Mesenchymal stem cell (in vitro differentiated cells and primary cell): ENCODE measurements at regions not wholly inside any gene's neighbourhood (a gene's known extent, or its start where the extent isn't known, plus 50 kb on each side); places are given as distances from the start of the nearest gene placed in this dataset.

Experiments used
- DNase-seq: peaks from one replicate; pipeline ENCODE4 v3.0.0-alpha.2; 2013
- H2AFZ ChIP-seq: one replicate; pipeline ENCODE4 v1.6.1; 2013; ENCODE audit warnings: low read depth, mild to moderate bottlenecking, control low read depth, inconsistent platforms, low read length, moderate library complexity
- H2AK5ac ChIP-seq: 2 replicates; pipeline ENCODE4 v1.6.1; 2013; ENCODE audit warnings: low read length, moderate library complexity, mild to moderate bottlenecking, inconsistent platforms; ENCODE audit not compliant: severe bottlenecking
- H2BK120ac ChIP-seq: one replicate; pipeline ENCODE4 v1.6.1; 2013; ENCODE audit warnings: low read depth, mild to moderate bottlenecking, inconsistent platforms, low read length, moderate library complexity
- H2BK12ac ChIP-seq, 2 experiments: one replicate each; pipeline ENCODE4 v1.6.1; 2013; ENCODE audit warnings: inconsistent platforms in 2 of 2, low read length in 2 of 2, mild to moderate bottlenecking in 2 of 2, moderate library complexity in 2 of 2, control low read depth in 1 of 2
- H2BK15ac ChIP-seq: one replicate; pipeline ENCODE4 v1.6.1; 2013; ENCODE audit warnings: mild to moderate bottlenecking, low read depth, inconsistent platforms; ENCODE audit not compliant: poor library complexity, severe bottlenecking
- H2BK5ac ChIP-seq: 2 replicates; pipeline ENCODE4 v1.6.1; 2013; ENCODE audit warnings: low read depth, mild to moderate bottlenecking, low read length, control low read depth, inconsistent platforms; ENCODE audit not compliant: poor library complexity, severe bottlenecking
- H3K14ac ChIP-seq, 2 experiments: one replicate each; pipeline ENCODE4 v1.6.1; 2013; ENCODE audit warnings: inconsistent platforms in 2 of 2, low read length in 2 of 2, control low read depth in 1 of 2, mild to moderate bottlenecking in 1 of 2, moderate library complexity in 1 of 2
- H3K18ac ChIP-seq, 2 experiments: one replicate each; pipeline ENCODE4 v1.6.1; 2013; ENCODE audit warnings: inconsistent platforms in 2 of 2, low read length in 2 of 2, control low read depth in 1 of 2, low read depth in 1 of 2, mild to moderate bottlenecking in 1 of 2
- H3K23ac ChIP-seq, 2 experiments: one replicate each; pipeline ENCODE4 v1.6.1; 2013; ENCODE audit warnings: inconsistent platforms in 2 of 2, low read length in 2 of 2, mild to moderate bottlenecking in 2 of 2, moderate library complexity in 2 of 2, control low read depth in 1 of 2
- H3K27ac ChIP-seq: 2 replicates; pipeline ENCODE4 v1.5.1; 2013; ENCODE audit warnings: mild to moderate bottlenecking, moderate library complexity, low read length, control low read depth, inconsistent platforms; ENCODE audit not compliant: poor library complexity, severe bottlenecking
- H3K27me3 ChIP-seq, 2 experiments: 2 replicates each; pipeline versions ENCODE4 v1.6.1 to v1.7.0; 2013; ENCODE audit warnings: low read length in 2 of 2, mild to moderate bottlenecking in 2 of 2, moderate library complexity in 2 of 2, control low read depth in 1 of 2, inconsistent platforms in 1 of 2; ENCODE audit not compliant: control insufficient read depth in 1 of 2, insufficient read depth in 1 of 2
- H3K36me3 ChIP-seq, 2 experiments: 2 replicates each; pipeline versions ENCODE4 v1.6.1 to v1.7.0; 2013; ENCODE audit warnings: low read length in 2 of 2, control low read depth in 1 of 2, inconsistent platforms in 1 of 2, low read depth in 1 of 2, mild to moderate bottlenecking in 1 of 2; ENCODE audit not compliant: insufficient read depth in 2 of 2, control insufficient read depth in 1 of 2
- H3K4ac ChIP-seq, 2 experiments: one replicate each; pipeline ENCODE4 v1.6.1; 2013; ENCODE audit warnings: inconsistent platforms in 2 of 2, low read length in 2 of 2, mild to moderate bottlenecking in 2 of 2, moderate library complexity in 2 of 2, control low read depth in 1 of 2, low read depth in 1 of 2
- H3K4me1 ChIP-seq: 2 replicates; pipeline ENCODE4 v1.6.1; 2013; ENCODE audit warnings: low read depth, low read length, control low read depth; ENCODE audit not compliant: control insufficient read depth, insufficient read depth
- H3K4me2 ChIP-seq: 2 replicates; pipeline ENCODE4 v1.6.1; 2013; ENCODE audit warnings: low read length, mild to moderate bottlenecking, inconsistent platforms; ENCODE audit not compliant: poor library complexity, severe bottlenecking
- H3K4me3 ChIP-seq, 2 experiments: 2 replicates each; pipeline versions ENCODE4 v1.5.1 to v1.7.0; 2013; ENCODE audit warnings: low read length in 2 of 2, mild to moderate bottlenecking in 2 of 2, control low read depth in 1 of 2, low read depth in 1 of 2; ENCODE audit not compliant: insufficient read depth in 1 of 2
- H3K79me1 ChIP-seq: replicated peaks from 2 replicates; pipeline ENCODE4 v1.6.1; 2013; ENCODE audit warnings: mild to moderate bottlenecking, control low read depth, low read length, inconsistent platforms; ENCODE audit not compliant: poor library complexity, severe bottlenecking
- H3K9ac ChIP-seq: 2 replicates; pipeline ENCODE4 v1.7.0; 2013; ENCODE audit warnings: mild to moderate bottlenecking, low read length, moderate library complexity
- H3K9me3 ChIP-seq: 2 replicates; pipeline ENCODE4 v1.7.0; 2013; ENCODE audit warnings: mild to moderate bottlenecking, low read length; ENCODE audit not compliant: control insufficient read depth
- H4K8ac ChIP-seq: one replicate; pipeline ENCODE4 v1.6.1; 2013; ENCODE audit warnings: inconsistent platforms, mild to moderate bottlenecking, low read length, moderate library complexity
- H4K91ac ChIP-seq: one replicate; pipeline ENCODE4 v1.6.1; 2013; ENCODE audit warnings: mild to moderate bottlenecking, low read length, inconsistent platforms
- whole genome bisulfite sequencing: methylation state at CpG from one replicate; pipeline ENCODE4 v1.1.7; 2013; ENCODE audit warnings: mixed read lengths; 5-methylcytosine and 5-hydroxymethylcytosine counted together

DNA sequence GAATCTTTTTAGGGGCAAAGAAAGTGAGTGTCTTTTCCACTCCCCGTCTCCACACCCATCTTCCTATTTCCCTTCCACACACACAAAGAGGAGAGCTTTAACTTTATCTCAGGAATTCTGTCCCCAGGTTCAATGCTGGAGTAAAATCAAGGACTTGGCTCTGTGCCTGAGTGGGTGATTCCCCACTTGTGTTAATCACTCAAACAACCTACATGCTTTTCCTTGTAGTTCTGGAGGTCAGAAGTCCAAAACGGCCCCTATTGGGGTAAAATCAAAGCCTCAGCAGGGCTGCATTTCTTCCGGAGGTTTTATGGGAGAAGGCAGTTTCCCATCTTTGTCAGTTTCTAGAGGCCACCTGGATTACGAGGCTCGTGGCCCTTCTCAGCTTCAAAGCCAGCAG, 422.3 kb upstream of the RBFOX1 start:
- H3K27me3 ChIP-seq = no peaks in the 10 kb centered on the region
- H3K27ac ChIP-seq = no peak overlapping the region
- no peak overlapping the region for H3K4ac ChIP-seq
- H2BK12ac ChIP-seq = no peak overlapping the region
- H3K4me3 ChIP-seq = no peak overlapping the region
- H2AK5ac ChIP-seq = no peak overlapping the region
- peaks cover 5% of the 10 kb centered on the region for H3K9me3 ChIP-seq
- 53% methylated on average over 5 of the region's 5 CpGs for WGBS
- H3K9ac ChIP-seq = no peak overlapping the region
- H3K23ac ChIP-seq = no peak overlapping the region
- no peaks in the 10 kb centered on the region for H3K36me3 ChIP-seq
- no peak for DNase-seq
- H4K91ac ChIP-seq = no peak overlapping the region
- no peak overlapping the region for H2BK5ac ChIP-seq
- no peak overlapping the region for H2AFZ ChIP-seq
- no peak overlapping the region for H4K8ac ChIP-seq
- no peak overlapping the region for H3K4me2 ChIP-seq
- H2BK15ac ChIP-seq = no peak overlapping the region
- H3K18ac ChIP-seq = no peak overlapping the region
- H3K4me1 ChIP-seq = no peaks in the 10 kb centered on the region
- no peak overlapping the region for H2BK120ac ChIP-seq
- no peak overlapping the region for H3K14ac ChIP-seq
- no peaks in the 10 kb centered on the region for H3K79me1 ChIP-seq

DNA sequence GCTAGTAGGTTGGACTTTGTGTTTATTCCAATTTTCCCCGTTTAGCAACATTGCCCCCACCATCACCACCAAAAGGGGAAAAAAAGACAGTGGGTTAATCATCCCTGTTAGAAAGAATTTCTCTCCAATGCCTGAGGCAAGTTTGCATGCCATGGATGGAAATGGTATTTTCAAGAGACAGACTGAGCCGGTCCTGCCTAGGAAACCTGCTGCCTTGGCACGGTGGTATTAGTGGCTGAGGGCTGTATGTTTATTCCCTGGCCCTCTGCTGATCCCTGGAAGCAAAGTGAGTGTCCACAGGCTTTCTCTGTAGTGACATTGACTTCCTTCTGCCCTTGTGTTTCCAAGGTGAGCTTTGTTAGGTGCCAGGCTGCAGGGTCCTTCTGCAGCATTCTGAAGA, 427.0 kb upstream of the RBFOX1 start:
- Histone ChIP-seq H4K91ac (no peak overlapping the region), H3K23ac (no peak overlapping the region), H3K27me3 (no peaks in the 10 kb centered on the region), H4K8ac (no peak overlapping the region), H2BK120ac (no peak overlapping the region), H3K4ac (no peak overlapping the region), H3K27ac (no peak overlapping the region), H2AFZ (no peak overlapping the region), H2BK12ac (no peak overlapping the region), H2BK15ac (no peak overlapping the region), H3K36me3 (no peaks in the 10 kb centered on the region), H3K4me3 (no peak overlapping the region), H3K4me2 (no peak overlapping the region), H3K4me1 (no peaks in the 10 kb centered on the region), H3K14ac (no peak overlapping the region), H3K9ac (no peak overlapping the region), H3K9me3 (peaks cover 5% of the 10 kb centered on the region), H3K18ac (no peak overlapping the region), H3K79me1 (no peaks in the 10 kb centered on the region), H2AK5ac (no peak overlapping the region), H2BK5ac (no peak overlapping the region)
- no peak for DNase-seq
- 58% methylated on average over 2 of the region's 3 CpGs for WGBS

GRCh38 chr16:6903671-6904070, 429.0 kb upstream of the RBFOX1 start:
- H3K4me1 ChIP-seq = no peaks in the 10 kb centered on the region
- H3K27me3 ChIP-seq = no peaks in the 10 kb centered on the region
- H2BK12ac ChIP-seq = no peak overlapping the region
- H4K8ac ChIP-seq = no peak overlapping the region
- no peak overlapping the region for H3K14ac ChIP-seq
- no peak overlapping the region for H3K4me2 ChIP-seq
- H3K27ac ChIP-seq = no peak overlapping the region
- peaks cover 12% of the 10 kb centered on the region for H3K9me3 ChIP-seq
- WGBS = 51% methylated on average over 5 of the region's 5 CpGs
- no peaks in the 10 kb centered on the region for H3K36me3 ChIP-seq
- H3K9ac ChIP-seq = no peak overlapping the region
- no peak overlapping the region for H3K18ac ChIP-seq
- H3K79me1 ChIP-seq = no peaks in the 10 kb centered on the region
- no peak overlapping the region for H2AFZ ChIP-seq
- no peak for DNase-seq
- H3K23ac ChIP-seq = no peak overlapping the region
- no peak overlapping the region for H3K4me3 ChIP-seq
- H3K4ac ChIP-seq = no peak overlapping the region
- no peak overlapping the region for H2BK5ac ChIP-seq
- no peak overlapping the region for H2BK120ac ChIP-seq
- H4K91ac ChIP-seq = no peak overlapping the region
- H2BK15ac ChIP-seq = no peak overlapping the region
- no peak overlapping the region for H2AK5ac ChIP-seq

DNA sequence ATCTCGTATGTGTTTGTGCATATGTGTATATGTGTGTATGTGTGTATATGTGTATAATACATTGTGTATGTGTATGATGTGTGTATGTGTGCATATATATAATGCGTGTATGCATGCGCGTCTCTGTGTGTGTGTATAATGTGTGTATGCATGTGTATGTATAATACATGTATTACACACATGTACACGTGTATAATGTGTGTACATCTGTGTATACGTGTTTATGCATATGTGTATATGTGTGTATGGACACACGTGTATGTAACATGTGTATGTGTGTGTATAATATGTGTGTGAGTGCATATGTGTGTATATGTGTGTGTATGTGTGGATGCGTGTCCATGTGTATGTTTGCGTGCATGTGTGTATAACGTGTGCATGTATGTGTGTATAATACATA, 433.7 kb upstream of the RBFOX1 start:
- H4K91ac ChIP-seq = no peak overlapping the region
- H3K14ac ChIP-seq = no peak overlapping the region
- no peak overlapping the region for H2AFZ ChIP-seq
- no peaks in the 10 kb centered on the region for H3K27me3 ChIP-seq
- no peak overlapping the region for H2BK15ac ChIP-seq
- no peak overlapping the region for H3K27ac ChIP-seq
- no peak overlapping the region for H2BK12ac ChIP-seq
- H2AK5ac ChIP-seq = no peak overlapping the region
- H3K79me1 ChIP-seq = no peaks in the 10 kb centered on the region
- no peak overlapping the region for H3K23ac ChIP-seq
- H3K9me3 ChIP-seq = peaks cover 9% of the 10 kb centered on the region
- no peaks in the 10 kb centered on the region for H3K4me1 ChIP-seq
- H2BK5ac ChIP-seq = no peak overlapping the region
- WGBS = 85% methylated on average over 9 of the region's 10 CpGs
- no peak overlapping the region for H3K4me2 ChIP-seq
- no peak overlapping the region for H3K18ac ChIP-seq
- DNase-seq = no peak
- H3K4ac ChIP-seq = no peak overlapping the region
- no peaks in the 10 kb centered on the region for H3K36me3 ChIP-seq
- no peak overlapping the region for H3K4me3 ChIP-seq
- no peak overlapping the region for H2BK120ac ChIP-seq
- H4K8ac ChIP-seq = no peak overlapping the region
- H3K9ac ChIP-seq = no peak overlapping the region
